Transverse colon (tissue), 4 donors: ENCODE measurements at regions not wholly inside any gene's neighbourhood (a gene's known extent, or its start where the extent isn't known, plus 50 kb on each side); places are given as distances from the start of the nearest gene placed in this dataset.

Experiments
- DNase-seq: peaks from one replicate; pipeline ENCODE4 v3.0.0-alpha.2; 2019
- H3K27ac ChIP-seq, 4 donors: fragments of 200-600 bp; sonication (generic); 2 replicates each; pipeline ENCODE4 v1.5.1; 2016 to 2018; ENCODE audit warnings: inconsistent platforms in 4 of 4
- H3K27me3 ChIP-seq: fragments of 200-600 bp; sonication (generic); 2 replicates; pipeline ENCODE4 v1.5.1; 2017; ENCODE audit warnings: inconsistent platforms
- H3K36me3 ChIP-seq, 4 donors: fragments of 200-600 bp; sonication (generic); 2 replicates each; pipeline ENCODE4 v1.5.1; 2017 to 2019; ENCODE audit warnings: inconsistent platforms in 4 of 4
- H3K4me1 ChIP-seq, 4 donors: fragments of 200-600 bp; sonication (generic); 2 replicates each; pipeline ENCODE4 v1.5.1; 2017 to 2020; ENCODE audit warnings: inconsistent platforms in 4 of 4
- H3K4me3 ChIP-seq, 4 donors: fragments of 200-600 bp; sonication (generic); 1 replicate in 1 of 4; 2 replicates in 3 of 4; pipeline versions ENCODE4 v1.5.1 to v1.6.1; 2017 to 2019; ENCODE audit warnings: inconsistent platforms in 4 of 4
- H3K9me3 ChIP-seq, 2 donors: fragments of 200-600 bp; sonication (generic); 2 replicates each; pipeline ENCODE4 v1.5.1; 2017 to 2019; ENCODE audit warnings: inconsistent platforms in 2 of 2
- CTCF ChIP-seq, 5 experiments: fragments of 200-600 bp in 3 of 5; fragments of 450-650 bp in 2 of 5; sonication (generic) in 3 of 5; IDR thresholded peaks; 1 replicate in 2 of 5; 2 replicates in 3 of 5; pipeline ENCODE4 v1.5.1; 2016 to 2017; ENCODE audit warnings: antibody characterized with exemption in 5 of 5, inconsistent platforms in 3 of 5, mild to moderate bottlenecking in 2 of 5, moderate library complexity in 1 of 5
- EP300 ChIP-seq: sonication (generic); formaldehyde crosslinking; IDR thresholded peaks from one replicate; pipeline ENCODE4 v1.6.1; 2017; ENCODE audit warnings: antibody characterized with exemption, low read depth
- POLR2A ChIP-seq: fragments of 450-650 bp; IDR thresholded peaks from one replicate; pipeline ENCODE4 v1.6.1; 2016; ENCODE audit warnings: antibody characterized with exemption, mild to moderate bottlenecking, moderate library complexity
- POLR2AphosphoS5 ChIP-seq, 3 donors: sonication (generic); formaldehyde crosslinking; IDR thresholded peaks; one replicate each; pipeline ENCODE4 v1.6.1; 2016; ENCODE audit warnings: antibody characterized with exemption in 3 of 3
- WGBS, 2 donors: methylation state at CpG; one replicate each; pipeline ENCODE4 v1.1.5; 2018; ENCODE audit warnings: low coverage in 1 of 2; 5-methylcytosine and 5-hydroxymethylcytosine counted together
- in situ Hi-C, 4 donors: fragments of 200-750 bp; cut with MboI; loops; one replicate each; pipeline versions ENCODE4 v1.15.0 to v1.15.1; 2017; ENCODE audit warnings: low sequenced_read_pairs in 3 of 4, low pct_ligation_motif_present in 1 of 4, low pct_unique_long_range_greater_than_20kb in 1 of 4
- intact Hi-C: fragments of 100-400 bp; cut with DNase I; formaldehyde crosslinking; loops from one replicate; pipeline ENCODE4 v1.15.1; 2023; ENCODE audit warnings: low total_unique reads

GRCh38 chr7:109309790-109310189 is 740.1 kb downstream of the DNAJB9 start:
- H3K9me3 ChIP-seq = peaks cover 6 to 8% of the 10 kb centered on the region in 2 donors
- 88% methylated on average over 3 of the region's 3 CpGs; no CpG with 5 or more reads in 1 of the 2 donors for WGBS, 2 donors
- TF ChIP-seq EP300 (no peak), POLR2A (no peak), CTCF (IDR thresholded peaks at IDR 0.05) (no peak), POLR2AphosphoS5 (IDR thresholded peaks at IDR 0.05) (no peak)
- H3K27ac ChIP-seq = no peak overlapping the region
- no peaks in the 10 kb centered on the region for H3K27me3 ChIP-seq
- H3K36me3 ChIP-seq = no peaks in the 10 kb centered on the region
- intact Hi-C loops (no loop called here), in situ Hi-C loops (no loop called here)
- H3K4me3 ChIP-seq = no peak overlapping the region
- DNase-seq = no peak
- no peaks in the 10 kb centered on the region for H3K4me1 ChIP-seq

- no peak for TF ChIP-seq CTCF (IDR thresholded peaks at IDR 0.05)
- TF ChIP-seq POLR2AphosphoS5 (IDR thresholded peaks at IDR 0.05) = no peak
- TF ChIP-seq POLR2A = no peak
- TF ChIP-seq EP300 = no peak
- no peaks in the 10 kb centered on the region for H3K36me3 ChIP-seq
- no peak for DNase-seq
- intact Hi-C loops = no loop called here
- H3K27ac ChIP-seq = no peak overlapping the region
- no peaks in the 10 kb centered on the region for H3K4me1 ChIP-seq
- H3K4me3 ChIP-seq = no peak overlapping the region
- no peaks in the 10 kb centered on the region for H3K27me3 ChIP-seq
- no peaks in the 10 kb centered on the region for H3K9me3 ChIP-seq
- in situ Hi-C loops = no loop called here
Measured at GRCh38 chr7:109318136-109318535, 748.5 kb downstream of the DNAJB9 start.

- H3K27me3 ChIP-seq = no peaks in the 10 kb centered on the region
- no peak overlapping the region for H3K27ac ChIP-seq
- TF ChIP-seq POLR2A (no peak), CTCF (IDR thresholded peaks at IDR 0.05) (no peak), POLR2AphosphoS5 (IDR thresholded peaks at IDR 0.05) (no peak), EP300 (no peak)
- H3K9me3 ChIP-seq = no peaks in the 10 kb centered on the region
- in situ Hi-C loops (no loop called here), intact Hi-C loops (no loop called here)
- no peak for DNase-seq
- no peak overlapping the region for H3K4me3 ChIP-seq
- H3K4me1 ChIP-seq = no peaks in the 10 kb centered on the region
- 58 to 66% methylated on average over 2 of the region's 2 CpGs for WGBS, 2 donors
- no peaks in the 10 kb centered on the region for H3K36me3 ChIP-seq
Measured at GRCh38 chr7:109322833-109323232, 753.2 kb downstream of the DNAJB9 start.

GRCh38 chr7:109331423-109331822 is 761.7 kb downstream of the DNAJB9 start:
- no peaks in the 10 kb centered on the region for H3K4me1 ChIP-seq
- no peaks in the 10 kb centered on the region for H3K36me3 ChIP-seq
- in situ Hi-C loops = no loop called here
- no peaks in the 10 kb centered on the region for H3K27me3 ChIP-seq
- intact Hi-C loops = no loop called here
- DNase-seq = no peak
- 80 to 88% methylated on average over 4 of the region's 4 CpGs for WGBS, 2 donors
- H3K4me3 ChIP-seq = no peak overlapping the region
- H3K9me3 ChIP-seq = peaks cover 0 to 16% of the 10 kb centered on the region in 2 donors
- TF ChIP-seq CTCF (IDR thresholded peaks at IDR 0.05) = no peak
- TF ChIP-seq EP300 = no peak
- TF ChIP-seq POLR2A = no peak
- no peak for TF ChIP-seq POLR2AphosphoS5 (IDR thresholded peaks at IDR 0.05)
- no peak overlapping the region for H3K27ac ChIP-seq
